Tibial nerve (tissue), 3 donors: ENCODE measurements at regions not wholly inside any gene's neighbourhood (a gene's known extent, or its start where the extent isn't known, plus 50 kb on each side); places are given as distances from the start of the nearest gene placed in this dataset.

Source experiments
- POLR2A ChIP-seq, 2 donors: fragments of 450-650 bp; IDR thresholded peaks; one replicate each; pipeline ENCODE4 v1.6.1; 2017; ENCODE audit warnings: antibody characterized with exemption in 2 of 2, mild to moderate bottlenecking in 2 of 2, moderate library complexity in 2 of 2
- TF ChIP-seq, protein P1 (sequence below), 5 experiments: fragments of 200-600 bp in 3 of 5; fragments of 450-650 bp in 2 of 5; sonication (generic) in 3 of 5; IDR thresholded peaks; one replicate each; pipeline ENCODE4 v1.5.1; 2016 to 2019; ENCODE audit warnings: antibody characterized with exemption in 5 of 5, mild to moderate bottlenecking in 3 of 5, moderate library complexity in 2 of 5

DNA sequence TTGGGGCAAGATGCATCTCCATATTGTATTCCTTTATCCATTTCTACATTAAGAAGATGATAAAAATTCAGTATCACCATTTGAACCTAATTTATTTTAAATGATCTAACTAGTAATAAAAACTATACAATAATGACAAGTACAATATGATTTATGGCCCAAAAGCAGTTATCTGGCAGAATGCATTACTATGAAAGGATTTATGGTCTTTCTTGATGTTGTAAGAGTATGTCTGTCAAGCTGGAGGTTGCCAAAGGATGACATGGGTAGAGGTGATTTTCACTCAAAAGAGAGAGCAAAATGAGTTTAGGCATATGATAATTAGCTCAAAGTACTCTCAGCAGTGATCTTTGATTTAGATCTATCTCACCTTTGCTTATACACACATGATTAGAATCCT is 54.2 kb upstream of the MAP2 start:
- TF ChIP-seq, protein P1, sequence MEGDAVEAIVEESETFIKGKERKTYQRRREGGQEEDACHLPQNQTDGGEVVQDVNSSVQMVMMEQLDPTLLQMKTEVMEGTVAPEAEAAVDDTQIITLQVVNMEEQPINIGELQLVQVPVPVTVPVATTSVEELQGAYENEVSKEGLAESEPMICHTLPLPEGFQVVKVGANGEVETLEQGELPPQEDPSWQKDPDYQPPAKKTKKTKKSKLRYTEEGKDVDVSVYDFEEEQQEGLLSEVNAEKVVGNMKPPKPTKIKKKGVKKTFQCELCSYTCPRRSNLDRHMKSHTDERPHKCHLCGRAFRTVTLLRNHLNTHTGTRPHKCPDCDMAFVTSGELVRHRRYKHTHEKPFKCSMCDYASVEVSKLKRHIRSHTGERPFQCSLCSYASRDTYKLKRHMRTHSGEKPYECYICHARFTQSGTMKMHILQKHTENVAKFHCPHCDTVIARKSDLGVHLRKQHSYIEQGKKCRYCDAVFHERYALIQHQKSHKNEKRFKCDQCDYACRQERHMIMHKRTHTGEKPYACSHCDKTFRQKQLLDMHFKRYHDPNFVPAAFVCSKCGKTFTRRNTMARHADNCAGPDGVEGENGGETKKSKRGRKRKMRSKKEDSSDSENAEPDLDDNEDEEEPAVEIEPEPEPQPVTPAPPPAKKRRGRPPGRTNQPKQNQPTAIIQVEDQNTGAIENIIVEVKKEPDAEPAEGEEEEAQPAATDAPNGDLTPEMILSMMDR (IDR thresholded peaks at IDR 0.05) = no peak
- no peak for TF ChIP-seq POLR2A (IDR thresholded peaks at IDR 0.05)
